ENCODE measurements at regions not wholly inside any gene's neighbourhood (a gene's known extent, or its start where the extent isn't known, plus 50 kb on each side); places are given as distances from the start of the nearest gene placed in this dataset.
A peak's percentile ranks its signal among the peaks of the same experiment; 100 is the strongest.

GRCh38 chr16:80466024-80466987 is 74.5 kb upstream of the DYNLRB2 start:
- DNase-seq: peak; percentile 45 to 62
- Histone ChIP-seq H3K27me3 (ENCODE audit: insufficient read depth in 3 of 3, low read length in 2 of 3) (no peaks in the 10 kb centered on the region), H3K9me3 (peaks cover 7% of the 10 kb centered on the region), H3K4me1 (no peaks in the 10 kb centered on the region), H3K4me3 (no peak overlapping the region), H3K36me3 (ENCODE audit: insufficient read depth in 1 of 2, low read depth in 1 of 2) (no peaks in the 10 kb centered on the region), H3K27ac (no peak overlapping the region)
- peak in 2 of 4 donors; percentile 48 to 69 for ATAC-seq
- TF ChIP-seq CTCF (IDR thresholded peaks at IDR 0.05): peak; percentile 51
- WGBS, 3 donors: 27 to 32% (median 31%) methylated on average over 24 of the region's 24 CpGs
- intact Hi-C loops (cut with DNase I): loop anchor here in 1 of 2 donors (5.0 kb wide), 1 partner anchor 854 kb away; no protein-coding TSS in a partner anchor

- no peaks in the 10 kb centered on the region for H3K36me3 ChIP-seq (ENCODE audit: insufficient read depth in 1 of 2, low read depth in 1 of 2)
- no peaks in the 10 kb centered on the region for H3K9me3 ChIP-seq
- no peaks in the 10 kb centered on the region for H3K27me3 ChIP-seq (ENCODE audit: insufficient read depth in 3 of 3, low read length in 2 of 3)
- ATAC-seq (no peak), DNase-seq (no peak)
- no peak overlapping the region for H3K4me3 ChIP-seq
- WGBS, 3 donors: 70 to 80% (median 79%) methylated on average over 8 of the region's 8 CpGs
- intact Hi-C loops (cut with DNase I): no loop called here
- TF ChIP-seq CTCF (IDR thresholded peaks at IDR 0.05): no peak
- no peaks in the 10 kb centered on the region for H3K4me1 ChIP-seq
- no peak overlapping the region for H3K27ac ChIP-seq
Observed at GRCh38 chr16:80463751-80464495, 76.9 kb upstream of the DYNLRB2 start.

- H3K36me3 ChIP-seq (ENCODE audit: insufficient read depth in 1 of 2, low read depth in 1 of 2): no peaks in the 10 kb centered on the region
- WGBS, 3 donors: 77 to 80% (median 80%) methylated on average over 2 of the region's 2 CpGs
- no peaks in the 10 kb centered on the region for H3K27me3 ChIP-seq (ENCODE audit: insufficient read depth in 3 of 3, low read length in 2 of 3)
- no peak overlapping the region for H3K27ac ChIP-seq
- DNase-seq: no peak
- H3K4me3 ChIP-seq: no peak overlapping the region
- TF ChIP-seq CTCF (IDR thresholded peaks at IDR 0.05): no peak
- no peaks in the 10 kb centered on the region for H3K9me3 ChIP-seq
- intact Hi-C loops (cut with DNase I): no loop called here
- H3K4me1 ChIP-seq: no peaks in the 10 kb centered on the region
- ATAC-seq: no peak
Observed at GRCh38 chr16:80463326-80463725, 77.5 kb upstream of the DYNLRB2 start.

GRCh38 chr16:80462917-80463316 is 77.9 kb upstream of the DYNLRB2 start:
- intact Hi-C loops (cut with DNase I): no loop called here
- Histone ChIP-seq H3K27me3 (ENCODE audit: insufficient read depth in 3 of 3, low read length in 2 of 3) (no peaks in the 10 kb centered on the region), H3K27ac (no peak overlapping the region), H3K4me1 (no peaks in the 10 kb centered on the region), H3K9me3 (no peaks in the 10 kb centered on the region), H3K36me3 (ENCODE audit: insufficient read depth in 1 of 2, low read depth in 1 of 2) (no peaks in the 10 kb centered on the region), H3K4me3 (no peak overlapping the region)
- no peak for DNase-seq
- no peak for TF ChIP-seq CTCF (IDR thresholded peaks at IDR 0.05)
- ATAC-seq: no peak
- 75 to 77% (median 77%) methylated on average over 7 of the region's 7 CpGs for WGBS, 3 donors
